ENCODE measurements at regions not wholly inside any gene's neighbourhood (a gene's known extent, or its start where the extent isn't known, plus 50 kb on each side); places are given as distances from the start of the nearest gene placed in this dataset.

- TF ChIP-seq SIX5 (IDR thresholded peaks at IDR 0.05; ENCODE audit: low read depth, low read length) = no peak
- TF ChIP-seq SRF (IDR thresholded peaks at IDR 0.05; ENCODE audit: low read depth, low read length) = no peak
- TF ChIP-seq EGR1 (IDR thresholded peaks at IDR 0.05; ENCODE audit: borderline replicate concordance, low read depth, low read length) = no peak
- no peak for TF ChIP-seq EZH2 (IDR thresholded peaks at IDR 0.05; ENCODE audit: low read depth, low read length, severe bottlenecking)
- no peak for TF ChIP-seq RFX5 (IDR thresholded peaks at IDR 0.05; ENCODE audit: borderline replicate concordance, low read depth, low read length)
- no peak for TF ChIP-seq BCL11A (IDR thresholded peaks at IDR 0.05; ENCODE audit: low read depth in 2 of 2, low read length in 2 of 2)
- no peak for TF ChIP-seq CTCF (IDR thresholded peaks at IDR 0.05; ENCODE audit: control extremely low read depth in 1 of 3, insufficient read depth in 1 of 3, low read depth in 1 of 3, low read length in 3 of 3)
- TF ChIP-seq EP300 (IDR thresholded peaks at IDR 0.05; ENCODE audit: borderline replicate concordance in 1 of 2, low read depth in 2 of 2, low read length in 2 of 2) = no peak
- TF ChIP-seq ZNF274 (IDR thresholded peaks at IDR 0.05; ENCODE audit: borderline replicate concordance, extremely low read depth, low read length) = no peak
- TF ChIP-seq POLR2A (IDR thresholded peaks at IDR 0.05; ENCODE audit: control extremely low read depth in 1 of 2, low read depth in 2 of 2, low read length in 2 of 2) = no peak
- TF ChIP-seq TCF12 (IDR thresholded peaks at IDR 0.05; ENCODE audit: low read depth, low read length) = no peak
- TF ChIP-seq HDAC2 (IDR thresholded peaks at IDR 0.05; ENCODE audit: borderline replicate concordance in 1 of 2, low read depth in 2 of 2, low read length in 2 of 2) = no peak
These were observed 58.5 kb downstream of the ARL6IP4 start for GRCh38 chr12:123038966-123039365.
